IMR-90 (cell line): ENCODE measurements at regions not wholly inside any gene's neighbourhood (a gene's known extent, or its start where the extent isn't known, plus 50 kb on each side); places are given as distances from the start of the nearest gene placed in this dataset.

ENCODE experiments used
- ATAC-seq: fragments of 200-7000 bp; cut with Tn5 transposase; 2 replicates; pipeline ENCODE4 v1.9.1; 2020; ENCODE audit warnings: low read depth, mild to moderate bottlenecking, moderate library complexity
- BruUV-seq: library from RNA; stranded (reverse); fragments of 400-500 nt; replicated peaks from 2 replicates; lab custom pipeline; 2021; lab: Mats Ljungman, UMichigan
- CTCF ChIA-PET: fragments of 300-600 bp; formaldehyde crosslinking; extraction: SDS; loops from one replicate; lab custom pipeline; 2021; ENCODE audit warnings: antibody characterized with exemption; lab: Yijun Ruan, JAX
- POLR2A ChIA-PET: fragments of 300-600 bp; sonication (Branson Sonifier 250); formaldehyde crosslinking; loops from one replicate; lab custom pipeline; 2022; ENCODE audit warnings: antibody characterized with exemption; ENCODE audit not compliant: unreplicated experiment; lab: Charles Lee
- DNase-seq: peaks from one replicate; pipeline ENCODE4 v3.0.0; 2013
- H2AFZ ChIP-seq: replicated peaks from 2 replicates; pipeline ENCODE3; 2013; ENCODE audit warnings: low read length, mild to moderate bottlenecking; ENCODE audit not compliant: poor library complexity
- H2AK5ac ChIP-seq: 2 replicates; pipeline ENCODE4 v1.6.1; 2013; ENCODE audit warnings: low read depth, low read length, inconsistent platforms
- H2AK9ac ChIP-seq: replicated peaks from 2 replicates; pipeline ENCODE3; 2013; ENCODE audit warnings: mild to moderate bottlenecking, low read depth, low read length, moderate library complexity; ENCODE audit not compliant: poor library complexity
- H2BK120ac ChIP-seq: 2 replicates; pipeline ENCODE4 v1.6.1; 2013; ENCODE audit warnings: low read depth, low read length, inconsistent platforms
- H2BK15ac ChIP-seq: 3 replicates; pipeline ENCODE4 v1.6.1; 2013; ENCODE audit warnings: low read depth, low read length, inconsistent platforms
- H2BK20ac ChIP-seq: 2 replicates; pipeline ENCODE4 v1.6.1; 2013; ENCODE audit warnings: low read depth, mild to moderate bottlenecking, inconsistent platforms, low read length, moderate library complexity
- H2BK5ac ChIP-seq: 2 replicates; pipeline ENCODE4 v1.6.1; 2013; ENCODE audit warnings: mild to moderate bottlenecking, low read depth, low read length, inconsistent platforms; ENCODE audit not compliant: poor library complexity, severe bottlenecking
- H3K14ac ChIP-seq: replicated peaks from 2 replicates; pipeline ENCODE4 v1.6.1; 2013; ENCODE audit warnings: low read depth, low read length, inconsistent platforms
- H3K18ac ChIP-seq: 2 replicates; pipeline ENCODE4 v1.6.1; 2013; ENCODE audit warnings: low read depth, low read length, control low read depth
- H3K23ac ChIP-seq: 2 replicates; pipeline ENCODE4 v1.6.1; 2013; ENCODE audit warnings: low read depth, low read length, inconsistent platforms
- H3K27ac ChIP-seq: 2 replicates; pipeline ENCODE4 v1.5.1; 2013; ENCODE audit warnings: mild to moderate bottlenecking, control low read depth, low read length; ENCODE audit not compliant: insufficient read depth
- H3K27me3 ChIP-seq: 2 replicates; pipeline ENCODE4 v1.6.1; 2013; ENCODE audit warnings: low read length; ENCODE audit not compliant: control insufficient read depth, insufficient read depth
- H3K36me3 ChIP-seq: 2 replicates; pipeline ENCODE4 v1.6.1; 2013; ENCODE audit warnings: low read length, mixed read lengths; ENCODE audit not compliant: control insufficient read depth, insufficient read depth
- H3K4ac ChIP-seq: 2 replicates; pipeline ENCODE4 v1.6.1; 2013; ENCODE audit warnings: low read depth, low read length, inconsistent platforms
- H3K4me1 ChIP-seq: 2 replicates; pipeline ENCODE4 v1.6.1; 2013; ENCODE audit warnings: low read length, mixed read lengths; ENCODE audit not compliant: control insufficient read depth, insufficient read depth
- H3K4me2 ChIP-seq: 2 replicates; pipeline ENCODE4 v1.6.1; 2013; ENCODE audit warnings: low read depth, mild to moderate bottlenecking, control low read depth, low read length, moderate library complexity
- H3K4me3 ChIP-seq: 2 replicates; pipeline ENCODE4 v1.5.1; 2013; ENCODE audit warnings: low read depth, mild to moderate bottlenecking, control low read depth, low read length, moderate library complexity; ENCODE audit not compliant: insufficient read depth
- H3K56ac ChIP-seq: 2 replicates; pipeline ENCODE4 v1.6.1; 2013; ENCODE audit warnings: low read length, inconsistent platforms; ENCODE audit not compliant: insufficient read depth; ENCODE audit errors: extremely low read depth
- H3K79me1 ChIP-seq, 2 experiments: 2 replicates each; pipeline ENCODE4 v1.6.1; 2013; ENCODE audit warnings: low read length in 2 of 2, inconsistent platforms in 1 of 2, low read depth in 1 of 2
- H3K9ac ChIP-seq: 2 replicates; pipeline ENCODE4 v1.6.1; 2013; ENCODE audit warnings: low read depth, low read length, control low read depth
- H3K9me1 ChIP-seq: 2 replicates; pipeline ENCODE4 v1.6.1; 2013; ENCODE audit warnings: low read length, inconsistent platforms; ENCODE audit not compliant: insufficient read depth
- H3K9me3 ChIP-seq: 2 replicates; pipeline ENCODE4 v1.6.1; 2013; ENCODE audit warnings: low read length; ENCODE audit not compliant: control insufficient read depth, insufficient read depth
- H4K20me1 ChIP-seq: 2 replicates; pipeline ENCODE4 v1.6.1; 2013; ENCODE audit warnings: low read length, inconsistent platforms; ENCODE audit not compliant: insufficient read depth
- H4K5ac ChIP-seq: 2 replicates; pipeline ENCODE4 v1.6.1; 2013; ENCODE audit warnings: mild to moderate bottlenecking, low read depth, low read length, control low read depth
- H4K8ac ChIP-seq, 2 experiments: 2 replicates each; pipeline ENCODE4 v1.6.1; 2013; ENCODE audit warnings: low read depth in 2 of 2, low read length in 2 of 2, control low read depth in 1 of 2, inconsistent platforms in 1 of 2
- H4K91ac ChIP-seq: 2 replicates; pipeline ENCODE4 v1.6.1; 2013; ENCODE audit warnings: low read depth, low read length, inconsistent platforms; ENCODE audit not compliant: insufficient read depth
- CEBPB ChIP-seq: IDR thresholded peaks from 2 replicates; pipeline ENCODE4 v1.6.1; 2012; ENCODE audit warnings: low read depth, low read length, improper control_type of control experiment
- MAFK ChIP-seq: IDR thresholded peaks from 2 replicates; pipeline ENCODE4 v1.6.1; 2012; ENCODE audit warnings: low read depth, low read length, improper control_type of control experiment
- MAZ ChIP-seq: IDR thresholded peaks from 2 replicates; pipeline ENCODE4 v1.6.1; 2012; ENCODE audit warnings: low read depth, mild to moderate bottlenecking, low read length, improper control_type of control experiment, moderate library complexity, borderline replicate concordance
- NFE2L2 ChIP-seq: fragments of 150-350 bp; IDR thresholded peaks from 2 replicates; pipeline ENCODE4 v1.6.1; 2016; ENCODE audit warnings: low read depth, mild to moderate bottlenecking, low read length
- RCOR1 ChIP-seq: IDR thresholded peaks from 2 replicates; pipeline ENCODE4 v1.6.1; 2012; ENCODE audit warnings: mild to moderate bottlenecking, low read length, improper control_type of control experiment; ENCODE audit not compliant: insufficient replicate concordance
- RFX5 ChIP-seq: IDR thresholded peaks from 2 replicates; pipeline ENCODE4 v1.8.0; 2012; ENCODE audit warnings: low read depth, mild to moderate bottlenecking, low read length, moderate library complexity
- WGBS, 2 experiments: methylation state at CpG; one replicate each; pipeline versions ENCODE4 v1.1.5 to v1.1.7; 2013; ENCODE audit warnings: missing lambda C conversion rate in 2 of 2; ENCODE audit not compliant: insufficient read length in 1 of 2; ENCODE audit errors: extremely low coverage in 2 of 2; 5-methylcytosine and 5-hydroxymethylcytosine counted together
- dilution Hi-C: fragments of 300-500 bp; cut with HindIII; formaldehyde crosslinking; loops from one replicate; pipeline ENCODE4 v1.14.3; 2018; ENCODE audit warnings: low sequenced_read_pairs; ENCODE audit not compliant: unreplicated experiment
- in situ Hi-C: fragments of 300-500 bp; cut with MboI; formaldehyde crosslinking; loops from 3 replicates; pipeline ENCODE4 v1.14.3; 2019; ENCODE audit warnings: low sequenced_read_pairs, inconsistent platforms, mixed read lengths
- intact Hi-C: fragments of 100-400 bp; cut with micrococcal nuclease; formaldehyde crosslinking; loops from 2 replicates; pipeline ENCODE4 v1.10.0; 2022

DNA sequence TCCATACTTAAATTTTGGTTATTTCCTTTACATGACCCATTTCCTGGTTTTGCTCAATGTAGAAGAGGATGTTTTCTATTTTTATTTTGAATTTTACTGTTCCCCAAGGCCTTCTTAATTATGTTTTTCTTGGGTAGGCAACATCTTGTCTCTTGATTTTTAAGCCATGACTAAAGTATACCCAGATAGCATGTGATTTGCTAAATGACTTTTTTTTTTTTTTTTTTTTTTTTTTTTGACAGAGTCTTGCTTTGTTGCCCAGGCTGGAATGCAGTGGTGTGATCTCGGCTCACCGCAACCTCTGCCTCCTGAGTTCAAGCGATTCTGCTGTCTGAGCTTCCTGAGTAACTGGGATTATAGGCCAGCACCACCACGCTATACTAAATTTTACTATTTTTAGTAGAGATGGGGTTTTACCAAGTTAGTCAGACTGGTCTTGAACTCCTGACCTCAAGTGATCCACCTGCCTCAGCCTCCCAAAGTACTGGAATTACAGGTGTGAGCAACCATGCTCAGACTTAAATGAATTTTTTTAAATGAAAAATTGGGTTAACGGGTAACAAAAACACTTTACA is 198.6 kb upstream of the DAB2 start:
- no CpG with 5 or more reads among the region's 5 CpGs for WGBS, 2 experiments
- H3K14ac ChIP-seq = no peak overlapping the region
- DNase-seq (no peak), ATAC-seq (no peak)
- H3K4me3 ChIP-seq = no peak overlapping the region
- H2AK5ac ChIP-seq = no peak overlapping the region
- H3K36me3 ChIP-seq = no peaks in the 10 kb centered on the region
- H3K18ac ChIP-seq = no peak overlapping the region
- H3K23ac ChIP-seq = no peak overlapping the region
- H3K27me3 ChIP-seq = peaks cover 2% of the 10 kb centered on the region
- no peak overlapping the region for H2AFZ ChIP-seq
- H3K79me1 ChIP-seq = no peaks in the 10 kb centered on the region
- H2BK15ac ChIP-seq = no peak overlapping the region
- H2BK20ac ChIP-seq = no peak overlapping the region
- no peak overlapping the region for H3K4me2 ChIP-seq
- dilution Hi-C loops = no loop called here
- no peak overlapping the region for H4K8ac ChIP-seq
- H4K20me1 ChIP-seq = no peaks in the 10 kb centered on the region
- in situ Hi-C loops = no loop called here
- no peak overlapping the region for H3K27ac ChIP-seq
- H4K91ac ChIP-seq = no peak overlapping the region
- no peak overlapping the region for H3K56ac ChIP-seq
- no peak overlapping the region for H4K5ac ChIP-seq
- H2AK9ac ChIP-seq = no peak overlapping the region
- H3K9me3 ChIP-seq = no peaks in the 10 kb centered on the region
- no peaks in the 10 kb centered on the region for H3K9me1 ChIP-seq
- no peak overlapping the region for H3K9ac ChIP-seq
- no peak overlapping the region for H2BK120ac ChIP-seq
- intact Hi-C loops = no loop called here
- ChIA-PET CTCF (no interaction called here), POLR2A (no interaction called here)
- H2BK5ac ChIP-seq = no peak overlapping the region
- BruUV-seq = no TSS peak
- H3K4me1 ChIP-seq = no peaks in the 10 kb centered on the region
- H3K4ac ChIP-seq = no peak overlapping the region
- TF ChIP-seq NFE2L2 (no peak), RFX5 (no peak), MAZ (no peak), MAFK (no peak), RCOR1 (no peak), CEBPB (no peak)
